Heart left ventricle (tissue), 16 donors: ENCODE measurements at regions not wholly inside any gene's neighbourhood (a gene's known extent, or its start where the extent isn't known, plus 50 kb on each side); places are given as distances from the start of the nearest gene placed in this dataset.
A peak's percentile ranks its signal among the peaks of the same experiment; 100 is the strongest.

Experiments used
- ATAC-seq, 4 donors: fragments of 200-7000 bp; cut with Tn5 transposase; one replicate each; pipeline ENCODE4 v1.9.1; 2020 to 2022; ENCODE audit warnings: moderate library complexity in 4 of 4, mild to moderate bottlenecking in 3 of 4, moderate number of reproducible peaks in 1 of 4
- DNase-seq, 5 donors: peaks; one replicate each; pipeline ENCODE4 v3.0.0-alpha.2; 2020
- H3K27ac ChIP-seq, 12 donors: fragments of 200-600 bp; sonication (generic) in 4 of 12; one replicate each; pipeline versions ENCODE4 v1.5.0 to v1.8.0; 2016 to 2022; ENCODE audit warnings: mild to moderate bottlenecking in 2 of 12
- H3K27me3 ChIP-seq, 9 donors: fragments of 200-600 bp; sonication (generic) in 2 of 9; one replicate each; pipeline versions ENCODE4 v1.5.1 to v1.8.0; 2016 to 2022; ENCODE audit warnings: mild to moderate bottlenecking in 3 of 9
- H3K36me3 ChIP-seq, 9 donors: fragments of 200-600 bp; sonication (generic) in 2 of 9; one replicate each; pipeline versions ENCODE4 v1.5.0 to v1.8.0; 2018 to 2022; ENCODE audit warnings: mild to moderate bottlenecking in 2 of 9
- H3K4me1 ChIP-seq, 12 donors: fragments of 200-600 bp; sonication (generic) in 4 of 12; one replicate each; pipeline versions ENCODE4 v1.5.0 to v1.8.0; 2016 to 2022; ENCODE audit warnings: mild to moderate bottlenecking in 3 of 12
- H3K4me3 ChIP-seq, 12 donors: fragments of 200-600 bp; sonication (generic) in 4 of 12; one replicate each; pipeline versions ENCODE4 v1.5.0 to v1.8.0; 2017 to 2022; ENCODE audit warnings: mild to moderate bottlenecking in 9 of 12, moderate library complexity in 4 of 12
- H3K9me3 ChIP-seq, 12 donors: fragments of 200-600 bp; sonication (generic) in 4 of 12; one replicate each; pipeline versions ENCODE4 v1.5.0 to v1.8.0; 2016 to 2022; ENCODE audit warnings: mild to moderate bottlenecking in 1 of 12
- CTCF ChIP-seq, 12 donors: fragments of 200-600 bp; sonication (generic) in 4 of 12; IDR thresholded peaks; one replicate each; pipeline versions ENCODE4 v1.5.0 to v1.8.0; 2018 to 2022; ENCODE audit warnings: antibody characterized with exemption in 12 of 12, mild to moderate bottlenecking in 5 of 12
- POLR2A ChIP-seq, 2 donors: fragments of 450-650 bp; IDR thresholded peaks; one replicate each; pipeline ENCODE4 v1.6.1; 2017; ENCODE audit warnings: antibody characterized with exemption in 2 of 2, mild to moderate bottlenecking in 2 of 2, moderate library complexity in 2 of 2
- WGBS, 4 donors: extraction: QIAGEN DNeasy Blood & Tissue Kit in 2 of 4; methylation state at CpG; one replicate each; pipeline versions ENCODE4 v1.1.5 to v1.1.7; 2013 to 2018; 5-methylcytosine and 5-hydroxymethylcytosine counted together
- intact Hi-C, 10 donors: fragments of 100-400 bp; cut with DNase I; formaldehyde crosslinking; loops; one replicate each; pipeline versions ENCODE4 v1.11.1 to v1.14.2; 2022
- donor health status: ischemic (EF 13 %, LVEDD 7.1; RV severe dilation, severe dysfunction).
- donor health status: healthy with polysubstance abuse.
- donor health status: DM: no; HTN: yes; CAD: no.
- donor health status: DM: no; HTN: no; CAD: no.
- donor health status: ischemic (EF 25% LVEDD 6.9; RV normal size, moderate dysfunction).
- donor health status: ischemic (EF 25% LVEDD 5.7; RV mildly dilated, moderate dysfunction).
- donor health status: healthy.
- donor health status: DM: yes; HTN: yes; CAD: no.
- donor health status: ischemic (EF 35%, LVEDD 5.7; RV mildly dilated, moderate dysfunction).
- donor health status: nonischemic (EF 11% LVEDD 7.7; RV severe dilation, severe dysfunction).
- donor health status: DM: yes; HTN: yes; CAD: no.
- donor health status: PGD.
- donor health status: ischemic (EF 29% LVEDD 5.4; RV normal size, mild dysfunction).
- donor health status: nonischemic (EF 23%, LVEDD 6.1; RV moderate dilation, normal function).

DNA sequence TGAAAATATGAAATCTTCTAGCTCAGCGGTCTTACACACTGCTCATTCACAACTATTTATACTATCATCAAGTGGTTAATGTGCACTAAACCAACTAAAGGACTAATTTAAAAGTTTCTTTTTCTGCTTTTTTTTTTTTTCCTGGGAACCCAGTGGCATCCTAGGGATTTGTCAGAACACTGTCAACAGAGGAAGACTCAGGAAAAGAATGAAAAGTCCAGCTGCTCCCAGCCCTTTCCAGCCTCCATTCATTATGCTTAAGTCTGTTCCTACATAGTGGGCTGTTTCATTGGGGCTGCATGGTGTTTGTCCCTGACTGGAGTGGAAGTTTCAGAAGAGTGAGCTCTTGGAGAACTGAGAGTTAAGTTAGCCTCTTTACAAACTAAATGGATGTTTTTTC, 391.1 kb downstream of the AASDHPPT start:
- intact Hi-C loops: no loop called here
- ATAC-seq (no peak), DNase-seq (no peak)
- Histone ChIP-seq H3K27ac (no peak overlapping the region), H3K4me1 (peaks cover 0 to 4% (median 0%) of the 10 kb centered on the region in 12 donors), H3K4me3 (no peak overlapping the region), H3K36me3 (no peaks in the 10 kb centered on the region), H3K27me3 (no peaks in the 10 kb centered on the region), H3K9me3 (no peaks in the 10 kb centered on the region)
- 78 to 93% (median 81%) methylated on average over 1 of the region's 1 CpG for WGBS, 4 donors
- TF ChIP-seq POLR2A (IDR thresholded peaks at IDR 0.05) (no peak), CTCF (IDR thresholded peaks at IDR 0.05) (no peak)

DNA sequence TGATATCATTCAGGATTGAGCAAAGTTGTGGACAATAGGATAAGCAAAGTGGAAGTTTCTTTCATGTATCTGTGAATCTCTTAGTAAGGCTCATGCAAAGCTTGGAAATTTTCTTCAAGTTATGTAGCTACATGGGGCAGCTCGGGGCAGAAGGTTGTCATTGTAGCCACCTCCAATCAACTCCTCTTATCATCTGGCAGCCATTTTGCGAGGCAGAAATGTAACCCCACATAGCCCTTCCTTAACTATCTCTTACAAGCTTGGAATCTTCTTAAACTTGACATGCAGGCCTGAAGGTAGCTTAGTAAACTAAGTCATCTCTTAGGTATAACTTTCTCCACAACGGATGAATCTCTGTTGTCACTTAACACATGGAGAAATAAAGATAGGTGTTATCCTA, 392.8 kb downstream of the AASDHPPT start:
- TF ChIP-seq CTCF (IDR thresholded peaks at IDR 0.05) (no peak), POLR2A (IDR thresholded peaks at IDR 0.05) (no peak)
- no peak for ATAC-seq

DNA sequence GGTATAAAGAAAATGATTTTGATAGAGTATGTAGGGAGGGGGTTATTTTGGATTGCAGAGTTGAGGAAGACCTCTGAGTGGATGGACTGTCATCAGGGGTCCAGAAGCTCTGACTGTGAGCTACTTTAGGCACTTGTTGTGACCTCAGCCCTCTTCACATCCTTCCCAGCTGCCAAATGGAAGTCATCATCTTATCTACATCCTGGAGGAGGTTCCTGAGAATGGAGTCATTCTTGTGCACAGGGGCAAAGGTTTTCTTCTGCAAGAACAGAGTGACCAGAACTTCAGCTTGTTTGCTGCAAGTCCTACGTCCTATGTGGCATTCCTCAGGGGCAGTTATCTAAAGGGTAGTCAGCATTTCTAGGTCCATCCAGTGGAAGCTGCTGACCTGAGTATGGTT, 393.8 kb downstream of the AASDHPPT start:
- no peaks in the 10 kb centered on the region for H3K27me3 ChIP-seq
- H3K36me3 ChIP-seq: no peaks in the 10 kb centered on the region
- H3K4me3 ChIP-seq: no peak overlapping the region
- 30 to 80% (median 33%) methylated on average over 1 of the region's 1 CpG for WGBS, 4 donors
- peak overlapping the region in 1 of 12 donors; percentile 40 for H3K27ac ChIP-seq
- H3K9me3 ChIP-seq: peaks cover 0 to 11% (median 0%) of the 10 kb centered on the region in 12 donors
- H3K4me1 ChIP-seq: peaks cover 0 to 4% (median 0%) of the 10 kb centered on the region in 12 donors
- DNase-seq (no peak), ATAC-seq (peak in 3 of 4 donors; percentile 31 to 70 (median 56))
- TF ChIP-seq CTCF (IDR thresholded peaks at IDR 0.05) (no peak), POLR2A (IDR thresholded peaks at IDR 0.05) (no peak)
- intact Hi-C loops: no loop called here

More for the DNA sequence above, 392.8 kb downstream of the AASDHPPT start:
- 65 to 77% (median 76%) methylated on average over 3 of the region's 3 CpGs for WGBS, 4 donors
- Histone ChIP-seq H3K4me3 (no peak overlapping the region), H3K9me3 (peaks cover 0 to 11% (median 0%) of the 10 kb centered on the region in 12 donors), H3K4me1 (peaks cover 0 to 4% (median 0%) of the 10 kb centered on the region in 12 donors), H3K27me3 (no peaks in the 10 kb centered on the region), H3K27ac (no peak overlapping the region), H3K36me3 (no peaks in the 10 kb centered on the region)
- no peak for DNase-seq
- intact Hi-C loops: no loop called here

DNA sequence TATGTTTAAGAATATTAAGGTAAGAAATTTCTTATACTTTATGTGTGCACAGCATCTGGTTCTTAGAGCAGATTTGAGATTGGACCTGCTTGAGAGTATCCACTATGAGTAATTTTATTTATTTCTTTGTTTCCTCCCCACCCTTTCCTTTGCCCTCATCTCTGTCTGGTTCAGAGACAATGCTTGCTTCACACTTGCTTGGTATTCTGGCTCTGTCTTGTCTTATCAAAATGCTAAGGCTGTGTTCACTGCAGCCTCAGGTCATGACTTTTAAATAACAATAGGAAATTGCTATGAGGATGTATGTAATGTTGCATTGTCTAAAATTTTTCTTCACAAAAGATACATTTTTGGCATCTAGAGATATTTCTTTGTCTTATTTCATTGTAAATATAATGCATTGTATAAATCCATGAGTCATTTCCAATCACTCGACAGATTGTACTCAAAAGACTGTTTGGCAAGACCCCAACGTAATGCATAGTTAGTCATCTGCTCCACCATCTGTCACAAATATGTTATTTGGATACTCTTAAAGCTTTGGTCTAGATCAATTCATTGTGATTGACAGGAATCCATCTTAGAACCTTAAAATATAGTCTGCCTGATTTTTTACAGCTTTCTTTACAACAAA, 395.7 kb downstream of the AASDHPPT start:
- 52 to 63% (median 57%) methylated on average over 2 of the region's 2 CpGs for WGBS, 4 donors
- DNase-seq (no peak), ATAC-seq (no peak)
- Histone ChIP-seq H3K9me3 (peaks cover 0 to 11% (median 0%) of the 10 kb centered on the region in 12 donors), H3K27me3 (no peaks in the 10 kb centered on the region), H3K4me1 (peaks cover 0 to 4% (median 0%) of the 10 kb centered on the region in 12 donors), H3K36me3 (no peaks in the 10 kb centered on the region), H3K27ac (no peak overlapping the region), H3K4me3 (no peak overlapping the region)
- TF ChIP-seq POLR2A (IDR thresholded peaks at IDR 0.05): no peak
- TF ChIP-seq CTCF (IDR thresholded peaks at IDR 0.05): no peak
- intact Hi-C loops: no loop called here
